BLaER1 treated with 17β-estradiol and CSF1 and Interleukin-3, amounts not matched to agents 10 nM and 100 nM (cell line): ENCODE measurements at regions not wholly inside any gene's neighbourhood (a gene's known extent, or its start where the extent isn't known, plus 50 kb on each side); places are given as distances from the start of the nearest gene placed in this dataset.

Source experiments
- H3K27ac ChIP-seq, 11 experiments: shearing (Covaris generic); formaldehyde crosslinking; 2 replicates each; pipeline ENCODE4 v1.8.1; 2022
- H3K27me3 ChIP-seq, 11 experiments: shearing (Covaris generic); formaldehyde crosslinking; 2 replicates each; pipeline ENCODE4 v1.8.1; 2022
- H3K36me3 ChIP-seq, 11 experiments: shearing (Covaris generic); formaldehyde crosslinking; 2 replicates each; pipeline ENCODE4 v1.8.1; 2022
- H3K4me1 ChIP-seq, 10 experiments: shearing (Covaris generic); formaldehyde crosslinking; 2 replicates each; pipeline ENCODE4 v1.8.1; 2022
- H3K4me2 ChIP-seq, 11 experiments: shearing (Covaris generic); formaldehyde crosslinking; 2 replicates each; pipeline ENCODE4 v1.8.1; 2022
- H3K4me3 ChIP-seq, 10 experiments: shearing (Covaris generic); formaldehyde crosslinking; 2 replicates each; pipeline ENCODE4 v1.8.1; 2022
- H3K9ac ChIP-seq, 11 experiments: shearing (Covaris generic); formaldehyde crosslinking; 2 replicates each; pipeline ENCODE4 v1.8.1; 2022
- H3K9me3 ChIP-seq, 11 experiments: shearing (Covaris generic); formaldehyde crosslinking; replicated peaks in 1 of 11; 2 replicates each; pipeline ENCODE4 v1.8.1; 2022
- H4K20me1 ChIP-seq, 11 experiments: shearing (Covaris generic); formaldehyde crosslinking; 2 replicates each; pipeline ENCODE4 v1.8.1; 2022
- Cebpa-rat ChIP-seq, 11 experiments: shearing (Covaris generic); IDR thresholded peaks; 2 replicates each; pipeline ENCODE4 v1.8.1; 2022

GRCh38 chr11:116581349-116581748, 191.4 kb downstream of the BUD13 start:
- Histone ChIP-seq H4K20me1 (no peaks in the 10 kb centered on the region), H3K9me3 (peaks cover 0 to 7% (median 0%) of the 10 kb centered on the region in 11 experiments; a peak in 2 of 22 replicates), H3K27ac (no peak overlapping the region), H3K9ac (no peak overlapping the region), H3K4me2 (no peak overlapping the region), H3K4me3 (no peak overlapping the region), H3K4me1 (peaks cover 0 to 4% (median 0%) of the 10 kb centered on the region in 10 experiments; a peak in 2 of 20 replicates), H3K27me3 (no peaks in the 10 kb centered on the region), H3K36me3 (no peaks in the 10 kb centered on the region)
- no peak for TF ChIP-seq Cebpa-rat (IDR thresholded peaks at IDR 0.05)

GRCh38 chr11:116580799-116581198, 192.0 kb downstream of the BUD13 start:
- no peak overlapping the region for H3K4me3 ChIP-seq
- H3K9ac ChIP-seq, result no peak overlapping the region
- no peak overlapping the region for H3K4me2 ChIP-seq
- H3K27ac ChIP-seq, result no peak overlapping the region
- H3K9me3 ChIP-seq, result peaks cover 0 to 7% (median 0%) of the 10 kb centered on the region in 11 experiments; a peak in 2 of 22 replicates
- H3K36me3 ChIP-seq, result no peaks in the 10 kb centered on the region
- no peak for TF ChIP-seq Cebpa-rat (IDR thresholded peaks at IDR 0.05)
- no peaks in the 10 kb centered on the region for H3K27me3 ChIP-seq
- peaks cover 0 to 5% (median 0%) of the 10 kb centered on the region in 10 experiments; a peak in 2 of 20 replicates for H3K4me1 ChIP-seq
- no peaks in the 10 kb centered on the region for H4K20me1 ChIP-seq

DNA sequence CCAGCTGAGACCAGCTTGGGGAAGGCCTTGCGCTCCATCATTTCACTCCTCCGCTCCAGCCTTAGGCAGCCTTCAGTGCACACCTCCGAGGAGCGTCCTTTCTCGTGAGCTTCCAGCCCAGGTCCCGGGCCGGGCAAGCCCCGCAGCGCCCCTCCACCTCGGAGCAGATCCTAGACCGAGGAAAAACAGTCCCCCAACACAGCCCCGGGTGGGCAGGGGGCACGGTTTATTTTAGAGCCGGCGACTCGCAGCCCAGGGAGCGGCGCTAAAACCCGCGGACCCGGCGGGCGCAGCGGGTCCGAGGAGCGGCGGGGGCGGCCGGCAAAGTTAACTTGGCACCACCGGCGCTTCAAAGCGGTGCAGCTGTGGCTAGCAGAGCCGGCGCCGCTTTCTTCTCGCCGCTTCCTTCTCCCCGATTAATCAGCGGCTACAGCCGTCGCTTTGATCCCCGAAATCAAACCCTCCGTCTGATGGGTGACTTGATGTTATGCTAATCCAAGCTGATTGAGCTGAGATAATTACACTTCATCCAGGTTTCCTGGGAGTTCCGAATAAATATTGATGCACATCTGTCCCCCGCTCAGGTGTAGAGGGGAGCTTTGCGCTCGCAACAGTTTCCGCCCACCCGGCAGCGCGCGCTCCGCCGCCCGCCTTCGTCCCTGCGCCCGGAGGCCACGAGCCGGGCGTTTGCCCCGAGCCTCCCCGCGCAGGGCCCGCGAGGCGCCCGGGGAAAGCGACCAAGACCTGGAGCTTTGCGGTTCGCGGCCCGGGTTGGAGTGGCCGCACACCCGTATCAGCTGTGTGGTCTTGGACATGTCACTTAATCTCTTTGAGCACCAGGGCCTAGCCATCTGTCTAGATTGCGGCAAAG, 192.7 kb downstream of the BUD13 start:
- no peaks in the 10 kb centered on the region for H3K27me3 ChIP-seq
- H3K27ac ChIP-seq, result no peak overlapping the region
- peaks cover 0 to 5% (median 0%) of the 10 kb centered on the region in 10 experiments; a peak in 2 of 20 replicates for H3K4me1 ChIP-seq
- H3K9me3 ChIP-seq, result peaks cover 0 to 7% (median 0%) of the 10 kb centered on the region in 11 experiments; a peak in 2 of 22 replicates
- H3K4me2 ChIP-seq, result no peak overlapping the region
- no peak overlapping the region for H3K9ac ChIP-seq
- H4K20me1 ChIP-seq, result no peaks in the 10 kb centered on the region
- no peaks in the 10 kb centered on the region for H3K36me3 ChIP-seq
- no peak for TF ChIP-seq Cebpa-rat (IDR thresholded peaks at IDR 0.05)
- H3K4me3 ChIP-seq, result no peak overlapping the region

DNA sequence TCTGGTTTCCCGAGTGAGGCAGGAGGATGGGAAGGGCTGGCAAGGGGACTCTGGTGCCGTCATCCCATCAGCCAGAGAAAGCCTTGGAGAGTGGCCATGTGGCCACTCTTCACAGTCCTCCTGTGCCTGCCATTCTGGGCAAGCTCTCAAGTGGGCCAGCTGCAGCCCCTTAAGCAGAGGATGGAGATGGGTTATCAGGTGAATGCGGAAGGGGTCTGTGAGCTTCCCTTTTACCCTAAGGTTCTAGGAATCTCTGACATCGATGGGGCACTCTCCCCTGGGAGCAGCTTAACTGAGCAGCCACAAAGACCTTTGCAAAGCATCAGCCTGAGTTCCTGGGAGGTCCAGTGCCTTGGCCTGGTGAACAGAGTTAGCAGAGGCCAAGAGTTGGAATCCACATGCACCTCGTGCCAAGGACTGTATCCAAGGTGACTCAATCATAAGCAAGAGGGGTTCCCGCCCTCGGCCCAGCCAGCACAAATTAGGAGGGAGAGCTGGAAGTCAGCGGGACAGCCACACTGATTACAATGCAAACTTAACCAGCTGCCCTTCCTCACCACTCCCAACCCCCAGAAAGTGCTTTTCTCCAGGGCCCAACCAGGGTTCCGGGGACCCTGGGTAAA, 193.6 kb downstream of the BUD13 start:
- Histone ChIP-seq H4K20me1 (no peaks in the 10 kb centered on the region), H3K27ac (no peak overlapping the region), H3K4me2 (no peak overlapping the region), H3K9ac (no peak overlapping the region), H3K4me1 (peaks cover 0 to 5% (median 0%) of the 10 kb centered on the region in 10 experiments; a peak in 2 of 20 replicates), H3K4me3 (no peak overlapping the region), H3K36me3 (no peaks in the 10 kb centered on the region), H3K27me3 (no peaks in the 10 kb centered on the region), H3K9me3 (peaks cover 0 to 7% (median 0%) of the 10 kb centered on the region in 11 experiments; a peak in 2 of 22 replicates)
- no peak for TF ChIP-seq Cebpa-rat (IDR thresholded peaks at IDR 0.05)

DNA sequence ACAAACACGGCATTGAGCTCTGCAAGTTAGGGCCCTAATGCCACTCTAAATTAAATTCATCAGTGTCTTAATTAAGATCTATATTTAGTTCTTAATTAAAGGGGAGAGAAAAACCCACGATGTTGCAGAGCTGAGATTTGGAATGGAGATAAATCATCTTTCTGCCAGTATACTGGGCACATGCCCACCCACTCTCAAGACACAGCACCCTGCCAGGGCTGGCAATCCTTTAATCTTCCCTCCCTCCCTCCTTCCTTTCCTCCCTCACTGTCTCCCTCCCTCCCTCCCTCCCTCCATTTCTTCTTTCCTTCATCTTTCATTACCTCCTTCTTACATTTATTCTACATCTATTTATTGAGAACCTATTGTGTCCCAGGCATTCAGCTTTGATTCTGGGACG, 194.8 kb downstream of the BUD13 start:
- Histone ChIP-seq H3K4me3 (no peak overlapping the region), H3K27me3 (no peaks in the 10 kb centered on the region), H3K4me1 (peaks cover 0 to 5% (median 0%) of the 10 kb centered on the region in 10 experiments; a peak in 2 of 20 replicates), H3K9ac (no peak overlapping the region), H4K20me1 (no peaks in the 10 kb centered on the region), H3K27ac (no peak overlapping the region), H3K36me3 (no peaks in the 10 kb centered on the region), H3K9me3 (peaks cover 0 to 7% (median 0%) of the 10 kb centered on the region in 11 experiments; a peak in 2 of 22 replicates), H3K4me2 (no peak overlapping the region)
- no peak for TF ChIP-seq Cebpa-rat (IDR thresholded peaks at IDR 0.05)

GRCh38 chr11:116577273-116577672, 195.5 kb downstream of the BUD13 start:
- Histone ChIP-seq H3K27me3 (no peaks in the 10 kb centered on the region), H3K9ac (no peak overlapping the region), H4K20me1 (no peaks in the 10 kb centered on the region), H3K4me3 (no peak overlapping the region), H3K27ac (no peak overlapping the region), H3K9me3 (peaks cover 0 to 7% (median 0%) of the 10 kb centered on the region in 11 experiments; a peak in 2 of 22 replicates), H3K36me3 (no peaks in the 10 kb centered on the region), H3K4me1 (peaks cover 0 to 5% (median 0%) of the 10 kb centered on the region in 10 experiments; a peak in 2 of 20 replicates), H3K4me2 (no peak overlapping the region)
- TF ChIP-seq Cebpa-rat (IDR thresholded peaks at IDR 0.05), result no peak

- no peak for TF ChIP-seq Cebpa-rat (IDR thresholded peaks at IDR 0.05)
- no peaks in the 10 kb centered on the region for H3K27me3 ChIP-seq
These were observed 196.3 kb downstream of the BUD13 start for GRCh38 chr11:116576526-116576925.

DNA sequence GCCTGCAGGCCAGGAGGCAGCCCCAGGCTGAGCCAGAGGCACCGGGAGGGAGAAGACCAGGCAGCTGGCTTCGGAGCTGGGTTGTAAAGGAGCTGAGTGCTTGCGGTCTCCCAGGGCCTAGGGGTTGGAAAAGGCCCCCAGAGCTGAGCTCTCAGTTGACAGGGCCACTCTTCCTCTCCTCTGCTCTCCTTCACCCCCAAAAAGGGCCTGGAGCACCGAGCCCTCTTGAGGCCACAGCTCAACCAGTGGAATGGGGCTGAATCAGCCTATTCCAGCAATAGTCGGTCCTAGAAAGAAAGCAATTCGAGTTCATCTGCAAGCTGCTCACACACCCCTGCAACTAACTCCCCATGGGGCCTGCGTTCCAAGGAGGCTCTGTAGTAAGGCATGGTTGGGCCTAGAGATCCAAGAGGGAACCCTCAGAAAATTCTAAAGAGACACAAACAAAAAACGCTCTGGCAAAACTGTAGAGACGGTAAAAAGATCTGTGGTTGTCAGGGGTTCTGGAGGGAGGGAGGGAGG, 205.0 kb downstream of the BUD13 start:
- H4K20me1 ChIP-seq, result no peaks in the 10 kb centered on the region
- H3K27ac ChIP-seq, result no peak overlapping the region
- H3K27me3 ChIP-seq, result no peaks in the 10 kb centered on the region
- H3K4me1 ChIP-seq, result peaks cover 6 to 12% (median 8%) of the 10 kb centered on the region in 10 experiments; a peak in 19 of 20 replicates
- peaks cover 0 to 11% (median 4%) of the 10 kb centered on the region in 11 experiments; a peak in 6 of 22 replicates for H3K9me3 ChIP-seq
- H3K4me3 ChIP-seq, result no peak overlapping the region
- H3K36me3 ChIP-seq, result no peaks in the 10 kb centered on the region
- no peak for TF ChIP-seq Cebpa-rat (IDR thresholded peaks at IDR 0.05)
- no peak overlapping the region for H3K4me2 ChIP-seq
- no peak overlapping the region for H3K9ac ChIP-seq

More at GRCh38 chr11:116576526-116576925, 196.3 kb downstream of the BUD13 start:
- H3K4me1 ChIP-seq, result peaks cover 0 to 5% (median 0%) of the 10 kb centered on the region in 10 experiments; a peak in 2 of 20 replicates
- no peaks in the 10 kb centered on the region for H3K36me3 ChIP-seq
- no peak overlapping the region for H3K4me2 ChIP-seq
- H3K4me3 ChIP-seq, result no peak overlapping the region
- no peak overlapping the region for H3K9ac ChIP-seq
- peaks cover 0 to 7% (median 0%) of the 10 kb centered on the region in 11 experiments; a peak in 2 of 22 replicates for H3K9me3 ChIP-seq
- H4K20me1 ChIP-seq, result no peaks in the 10 kb centered on the region
- H3K27ac ChIP-seq, result no peak overlapping the region

DNA sequence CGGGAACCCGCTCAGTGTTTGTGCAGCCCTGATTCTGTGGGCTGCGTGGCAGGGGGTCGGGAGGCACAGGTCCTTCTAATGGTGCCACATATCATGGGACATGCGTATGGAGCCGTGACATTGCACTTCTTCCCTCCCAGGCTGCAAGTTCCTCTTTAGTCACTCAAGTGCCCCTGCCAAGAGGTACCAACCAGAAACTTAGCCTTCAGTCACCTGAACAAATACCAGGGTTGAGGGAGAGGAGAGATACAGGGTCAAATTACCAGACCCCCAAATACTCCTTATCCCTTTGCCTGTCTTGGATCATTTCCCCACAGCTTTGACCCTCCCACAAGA, 209.1 kb downstream of the BUD13 start:
- H3K27ac ChIP-seq, result 0 out of 22 replicates have a peak overlapping the region, but pooled peaks of 1 of the 11 experiments have one; percentile 32
- peak overlapping the region in 6 of 11 experiments; percentile 31 to 56 (median 42); a peak in 6 of 22 replicates for H3K4me2 ChIP-seq
- H3K27me3 ChIP-seq, result no peaks in the 10 kb centered on the region

More for the DNA sequence above, 209.1 kb downstream of the BUD13 start:
- Histone ChIP-seq H3K9me3 (peaks cover 0 to 11% (median 4%) of the 10 kb centered on the region in 11 experiments; a peak in 6 of 22 replicates), H3K4me1 (peaks cover 8 to 15% (median 11%) of the 10 kb centered on the region in 10 experiments; a peak in 19 of 20 replicates), H3K9ac (no peak overlapping the region), H4K20me1 (peaks cover 0 to 4% (median 0%) of the 10 kb centered on the region in 11 experiments; a peak in 1 of 22 replicates), H3K36me3 (no peaks in the 10 kb centered on the region), H3K4me3 (no peak overlapping the region)
- TF ChIP-seq Cebpa-rat (IDR thresholded peaks at IDR 0.05), result no peak
